SK-N-SH (cell line): ENCODE measurements at regions not wholly inside any gene's neighbourhood (a gene's known extent, or its start where the extent isn't known, plus 50 kb on each side); places are given as distances from the start of the nearest gene placed in this dataset.

Experiments
- CHD2 ChIP-seq: fragments of 150-350 bp; IDR thresholded peaks from 2 replicates; pipeline ENCODE4 v1.6.1; 2018; ENCODE audit warnings: low read length; ENCODE audit not compliant: partially characterized antibody
- EP300 ChIP-seq, 2 experiments: IDR thresholded peaks; 2 replicates each; pipeline versions ENCODE4 v1.4.0 to v1.6.1; 2012; ENCODE audit warnings: borderline replicate concordance in 1 of 2, low read depth in 1 of 2, low read length in 1 of 2
- MEF2A ChIP-seq: IDR thresholded peaks from 2 replicates; pipeline ENCODE4 v1.4.0; 2012; ENCODE audit warnings: low read depth, borderline replicate concordance
- POLR2AphosphoS5 ChIP-seq: IDR thresholded peaks from 2 replicates; pipeline ENCODE4 v1.6.1; 2012; ENCODE audit warnings: low read depth, low read length
- YY1 ChIP-seq: IDR thresholded peaks from 2 replicates; pipeline ENCODE4 v1.4.0; 2012; ENCODE audit warnings: low read depth, mild to moderate bottlenecking
- TF ChIP-seq, protein P1 (sequence below): fragments of 200-600 bp; sonication (generic); IDR thresholded peaks from 2 replicates; pipeline ENCODE4 v1.6.1; 2017; ENCODE audit warnings: antibody characterized with exemption, mild to moderate bottlenecking, moderate library complexity

DNA sequence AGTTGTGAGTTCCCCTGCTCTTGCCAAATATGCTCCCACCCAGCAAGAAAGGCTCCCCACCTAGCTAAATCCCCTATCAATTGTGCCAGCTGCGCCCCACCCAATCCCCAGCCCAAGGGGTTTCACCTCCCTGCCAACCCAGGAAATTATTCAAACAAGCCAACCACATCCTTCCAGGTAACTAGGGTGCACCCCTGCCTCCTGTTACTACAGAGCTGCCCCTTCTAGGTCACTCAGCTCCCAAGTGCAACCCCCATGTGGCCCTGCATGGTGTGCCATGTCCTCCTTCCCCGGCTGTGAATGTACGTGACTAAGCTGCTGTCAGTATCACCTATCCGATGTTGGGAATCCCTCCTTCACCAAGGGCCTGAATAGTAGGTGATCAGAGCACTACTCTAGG is 91.2 kb upstream of the LDAH start:
- TF ChIP-seq YY1, result no peak
- TF ChIP-seq, protein P1, sequence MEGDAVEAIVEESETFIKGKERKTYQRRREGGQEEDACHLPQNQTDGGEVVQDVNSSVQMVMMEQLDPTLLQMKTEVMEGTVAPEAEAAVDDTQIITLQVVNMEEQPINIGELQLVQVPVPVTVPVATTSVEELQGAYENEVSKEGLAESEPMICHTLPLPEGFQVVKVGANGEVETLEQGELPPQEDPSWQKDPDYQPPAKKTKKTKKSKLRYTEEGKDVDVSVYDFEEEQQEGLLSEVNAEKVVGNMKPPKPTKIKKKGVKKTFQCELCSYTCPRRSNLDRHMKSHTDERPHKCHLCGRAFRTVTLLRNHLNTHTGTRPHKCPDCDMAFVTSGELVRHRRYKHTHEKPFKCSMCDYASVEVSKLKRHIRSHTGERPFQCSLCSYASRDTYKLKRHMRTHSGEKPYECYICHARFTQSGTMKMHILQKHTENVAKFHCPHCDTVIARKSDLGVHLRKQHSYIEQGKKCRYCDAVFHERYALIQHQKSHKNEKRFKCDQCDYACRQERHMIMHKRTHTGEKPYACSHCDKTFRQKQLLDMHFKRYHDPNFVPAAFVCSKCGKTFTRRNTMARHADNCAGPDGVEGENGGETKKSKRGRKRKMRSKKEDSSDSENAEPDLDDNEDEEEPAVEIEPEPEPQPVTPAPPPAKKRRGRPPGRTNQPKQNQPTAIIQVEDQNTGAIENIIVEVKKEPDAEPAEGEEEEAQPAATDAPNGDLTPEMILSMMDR, result no peak
- TF ChIP-seq POLR2AphosphoS5, result no peak
- TF ChIP-seq MEF2A, result no peak
- no peak for TF ChIP-seq EP300 (IDR thresholded peaks at IDR 0.05; ENCODE audit: borderline replicate concordance in 1 of 2, low read depth in 1 of 2, low read length in 1 of 2)
- TF ChIP-seq CHD2, result no peak
